ENCODE measurements at regions not wholly inside any gene's neighbourhood (a gene's known extent, or its start where the extent isn't known, plus 50 kb on each side); places are given as distances from the start of the nearest gene placed in this dataset.

DNA sequence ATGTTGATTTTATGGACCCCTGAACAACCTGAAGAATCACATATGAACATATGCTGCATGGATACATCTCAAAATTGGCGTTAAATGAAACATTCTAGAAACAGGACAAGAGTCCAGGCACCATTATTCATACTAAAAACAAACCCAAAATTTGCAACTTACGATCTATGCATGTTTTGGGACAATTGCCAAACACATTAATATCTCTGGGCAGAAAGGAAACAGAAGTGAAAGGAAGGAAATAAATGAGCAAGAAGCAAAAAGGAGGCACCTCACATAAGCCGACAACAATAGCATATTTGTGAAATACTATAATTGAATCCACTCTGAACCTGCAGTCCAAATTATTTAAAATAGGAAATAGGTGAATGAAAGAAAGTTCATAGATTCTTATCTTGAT is 1505.3 kb downstream of the AACS start:
- H2AFZ ChIP-seq (ENCODE audit: low read depth, low read length): no peak overlapping the region
- no peaks in the 10 kb centered on the region for H3K9me2 ChIP-seq (ENCODE audit: insufficient read depth, low read length)
- H3K9me3 ChIP-seq (ENCODE audit: low read length): no peaks in the 10 kb centered on the region
- no peaks in the 10 kb centered on the region for H3K36me3 ChIP-seq (ENCODE audit: insufficient read depth, low read length)
- no peaks in the 10 kb centered on the region for H3F3A ChIP-seq (ENCODE audit: insufficient read depth, low read length, poor library complexity, severe bottlenecking)
- H3K4me3 ChIP-seq (ENCODE audit: low read length): no peak overlapping the region
- no peak overlapping the region for H3K27ac ChIP-seq (ENCODE audit: low read length)
- H3K27me3 ChIP-seq (ENCODE audit: insufficient read depth, low read depth, low read length): no peaks in the 10 kb centered on the region
- H3K9ac ChIP-seq (ENCODE audit: low read length): no peak overlapping the region
- no peaks in the 10 kb centered on the region for H3K79me2 ChIP-seq (replicated peaks; ENCODE audit: insufficient read depth, low read length)
- TF ChIP-seq MXI1 (conservative IDR thresholded peaks at IDR 0.05; ENCODE audit: poor library complexity, severe bottlenecking): no peak
- no peak for TF ChIP-seq SMC3 (conservative IDR thresholded peaks at IDR 0.05; ENCODE audit: poor library complexity)
- no peak for TF ChIP-seq RAD21 (conservative IDR thresholded peaks at IDR 0.05)
- TF ChIP-seq POLR2AphosphoS5 (IDR thresholded peaks at IDR 0.05): no peak
- TF ChIP-seq, protein P1, sequence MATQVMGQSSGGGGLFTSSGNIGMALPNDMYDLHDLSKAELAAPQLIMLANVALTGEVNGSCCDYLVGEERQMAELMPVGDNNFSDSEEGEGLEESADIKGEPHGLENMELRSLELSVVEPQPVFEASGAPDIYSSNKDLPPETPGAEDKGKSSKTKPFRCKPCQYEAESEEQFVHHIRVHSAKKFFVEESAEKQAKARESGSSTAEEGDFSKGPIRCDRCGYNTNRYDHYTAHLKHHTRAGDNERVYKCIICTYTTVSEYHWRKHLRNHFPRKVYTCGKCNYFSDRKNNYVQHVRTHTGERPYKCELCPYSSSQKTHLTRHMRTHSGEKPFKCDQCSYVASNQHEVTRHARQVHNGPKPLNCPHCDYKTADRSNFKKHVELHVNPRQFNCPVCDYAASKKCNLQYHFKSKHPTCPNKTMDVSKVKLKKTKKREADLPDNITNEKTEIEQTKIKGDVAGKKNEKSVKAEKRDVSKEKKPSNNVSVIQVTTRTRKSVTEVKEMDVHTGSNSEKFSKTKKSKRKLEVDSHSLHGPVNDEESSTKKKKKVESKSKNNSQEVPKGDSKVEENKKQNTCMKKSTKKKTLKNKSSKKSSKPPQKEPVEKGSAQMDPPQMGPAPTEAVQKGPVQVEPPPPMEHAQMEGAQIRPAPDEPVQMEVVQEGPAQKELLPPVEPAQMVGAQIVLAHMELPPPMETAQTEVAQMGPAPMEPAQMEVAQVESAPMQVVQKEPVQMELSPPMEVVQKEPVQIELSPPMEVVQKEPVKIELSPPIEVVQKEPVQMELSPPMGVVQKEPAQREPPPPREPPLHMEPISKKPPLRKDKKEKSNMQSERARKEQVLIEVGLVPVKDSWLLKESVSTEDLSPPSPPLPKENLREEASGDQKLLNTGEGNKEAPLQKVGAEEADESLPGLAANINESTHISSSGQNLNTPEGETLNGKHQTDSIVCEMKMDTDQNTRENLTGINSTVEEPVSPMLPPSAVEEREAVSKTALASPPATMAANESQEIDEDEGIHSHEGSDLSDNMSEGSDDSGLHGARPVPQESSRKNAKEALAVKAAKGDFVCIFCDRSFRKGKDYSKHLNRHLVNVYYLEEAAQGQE (IDR thresholded peaks at IDR 0.05; ENCODE audit: borderline replicate concordance): no peak
- TF ChIP-seq TAF1 (IDR thresholded peaks at IDR 0.05; ENCODE audit: low read depth): no peak
- TF ChIP-seq EP300 (conservative IDR thresholded peaks at IDR 0.05; ENCODE audit: poor library complexity, severe bottlenecking): no peak
- TF ChIP-seq, protein P2, sequence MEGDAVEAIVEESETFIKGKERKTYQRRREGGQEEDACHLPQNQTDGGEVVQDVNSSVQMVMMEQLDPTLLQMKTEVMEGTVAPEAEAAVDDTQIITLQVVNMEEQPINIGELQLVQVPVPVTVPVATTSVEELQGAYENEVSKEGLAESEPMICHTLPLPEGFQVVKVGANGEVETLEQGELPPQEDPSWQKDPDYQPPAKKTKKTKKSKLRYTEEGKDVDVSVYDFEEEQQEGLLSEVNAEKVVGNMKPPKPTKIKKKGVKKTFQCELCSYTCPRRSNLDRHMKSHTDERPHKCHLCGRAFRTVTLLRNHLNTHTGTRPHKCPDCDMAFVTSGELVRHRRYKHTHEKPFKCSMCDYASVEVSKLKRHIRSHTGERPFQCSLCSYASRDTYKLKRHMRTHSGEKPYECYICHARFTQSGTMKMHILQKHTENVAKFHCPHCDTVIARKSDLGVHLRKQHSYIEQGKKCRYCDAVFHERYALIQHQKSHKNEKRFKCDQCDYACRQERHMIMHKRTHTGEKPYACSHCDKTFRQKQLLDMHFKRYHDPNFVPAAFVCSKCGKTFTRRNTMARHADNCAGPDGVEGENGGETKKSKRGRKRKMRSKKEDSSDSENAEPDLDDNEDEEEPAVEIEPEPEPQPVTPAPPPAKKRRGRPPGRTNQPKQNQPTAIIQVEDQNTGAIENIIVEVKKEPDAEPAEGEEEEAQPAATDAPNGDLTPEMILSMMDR (IDR thresholded peaks at IDR 0.05; ENCODE audit: poor library complexity, severe bottlenecking): no peak
- TF ChIP-seq EZH2 (IDR thresholded peaks at IDR 0.05; ENCODE audit: borderline replicate concordance, insufficient read depth, low read length, poor library complexity, severe bottlenecking): no peak
- H3K4me2 ChIP-seq (ENCODE audit: low read length): no peak overlapping the region
- H4K20me1 ChIP-seq (ENCODE audit: insufficient read depth): no peaks in the 10 kb centered on the region

DNA sequence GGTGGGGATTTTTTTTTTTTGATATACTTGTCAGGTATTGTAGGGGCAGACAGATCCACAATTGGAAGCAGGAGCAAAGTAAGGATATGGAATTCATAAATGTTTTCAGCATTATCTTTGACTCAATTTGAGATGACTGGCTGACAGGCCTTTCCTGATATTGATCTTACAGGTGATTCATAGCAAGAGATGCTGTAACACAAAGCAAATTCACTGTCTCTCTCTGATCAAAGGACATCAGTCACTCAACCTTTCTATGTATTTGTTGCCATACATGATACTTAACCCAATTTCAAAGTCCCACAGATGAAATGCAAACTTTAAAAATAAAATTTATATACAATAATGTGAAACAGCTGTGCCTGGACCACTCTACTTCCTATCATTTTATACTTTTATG is 1506.9 kb downstream of the AACS start:
- Histone ChIP-seq H3K4me3 (ENCODE audit: low read length) (no peak overlapping the region), H3K9me3 (ENCODE audit: low read length) (no peaks in the 10 kb centered on the region), H3K27ac (ENCODE audit: low read length) (no peak overlapping the region), H3K79me2 (replicated peaks; ENCODE audit: insufficient read depth, low read length) (no peaks in the 10 kb centered on the region), H4K20me1 (ENCODE audit: insufficient read depth) (no peaks in the 10 kb centered on the region), H3K9me2 (ENCODE audit: insufficient read depth, low read length) (no peaks in the 10 kb centered on the region), H3K36me3 (ENCODE audit: insufficient read depth, low read length) (no peaks in the 10 kb centered on the region), H3F3A (ENCODE audit: insufficient read depth, low read length, poor library complexity, severe bottlenecking) (no peaks in the 10 kb centered on the region), H2AFZ (ENCODE audit: low read depth, low read length) (no peak overlapping the region), H3K9ac (ENCODE audit: low read length) (no peak overlapping the region), H3K27me3 (ENCODE audit: insufficient read depth, low read depth, low read length) (no peaks in the 10 kb centered on the region), H3K4me2 (ENCODE audit: low read length) (no peak overlapping the region)
- TF ChIP-seq POLR2AphosphoS5 (IDR thresholded peaks at IDR 0.05): no peak
- no peak for TF ChIP-seq MXI1 (conservative IDR thresholded peaks at IDR 0.05; ENCODE audit: poor library complexity, severe bottlenecking)
- TF ChIP-seq, protein P2 (IDR thresholded peaks at IDR 0.05; ENCODE audit: poor library complexity, severe bottlenecking): no peak
- TF ChIP-seq EZH2 (IDR thresholded peaks at IDR 0.05; ENCODE audit: borderline replicate concordance, insufficient read depth, low read length, poor library complexity, severe bottlenecking): no peak
- no peak for TF ChIP-seq SMC3 (conservative IDR thresholded peaks at IDR 0.05; ENCODE audit: poor library complexity)
